ENCODE measurements at regions not wholly inside any gene's neighbourhood (a gene's known extent, or its start where the extent isn't known, plus 50 kb on each side); places are given as distances from the start of the nearest gene placed in this dataset.

DNA sequence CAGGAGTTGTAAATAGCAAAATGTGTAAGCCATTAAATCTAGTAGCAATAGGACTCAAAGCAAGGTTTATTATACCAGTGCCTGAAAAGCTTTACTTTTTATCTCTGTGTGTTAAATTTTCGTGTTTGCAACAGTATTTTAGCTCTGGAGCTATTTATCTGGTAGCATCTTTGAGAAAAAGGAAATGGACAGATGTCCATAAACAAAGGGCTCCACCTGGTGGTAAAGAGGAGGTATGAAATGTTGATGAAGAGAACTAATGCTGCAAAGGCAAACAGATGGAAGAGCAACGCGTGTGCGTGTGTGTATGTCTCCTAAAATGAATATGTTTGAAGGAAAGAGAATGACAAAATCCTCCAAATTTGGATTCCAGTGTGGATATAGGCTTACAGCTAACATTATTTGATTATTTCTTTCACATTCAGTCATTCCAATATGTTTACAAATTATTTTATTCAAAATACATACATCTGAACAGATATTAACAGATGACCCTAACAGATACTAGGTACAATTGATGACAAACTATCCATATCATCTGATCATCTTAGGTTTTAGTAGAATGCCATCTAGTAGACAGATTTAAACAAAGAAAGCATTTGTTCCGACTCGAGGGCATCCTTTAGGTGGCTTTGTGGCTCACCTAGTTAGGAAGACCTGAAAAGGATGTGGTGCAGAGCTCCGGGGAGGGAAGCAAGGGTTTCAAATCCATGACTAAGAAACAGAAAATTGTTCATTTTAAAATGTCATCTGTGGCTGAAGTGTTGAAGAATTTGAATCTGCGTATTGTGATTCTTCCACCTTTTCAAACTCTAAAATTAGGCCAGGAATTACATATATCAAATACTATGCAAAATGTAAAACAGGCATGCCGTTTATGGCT is 383.3 kb downstream of the MTX2 start:
- DNase-seq, result no peak

GRCh38 chr2:176653479-176654443 is 384.5 kb downstream of the MTX2 start:
- DNase-seq, result no peak

DNA sequence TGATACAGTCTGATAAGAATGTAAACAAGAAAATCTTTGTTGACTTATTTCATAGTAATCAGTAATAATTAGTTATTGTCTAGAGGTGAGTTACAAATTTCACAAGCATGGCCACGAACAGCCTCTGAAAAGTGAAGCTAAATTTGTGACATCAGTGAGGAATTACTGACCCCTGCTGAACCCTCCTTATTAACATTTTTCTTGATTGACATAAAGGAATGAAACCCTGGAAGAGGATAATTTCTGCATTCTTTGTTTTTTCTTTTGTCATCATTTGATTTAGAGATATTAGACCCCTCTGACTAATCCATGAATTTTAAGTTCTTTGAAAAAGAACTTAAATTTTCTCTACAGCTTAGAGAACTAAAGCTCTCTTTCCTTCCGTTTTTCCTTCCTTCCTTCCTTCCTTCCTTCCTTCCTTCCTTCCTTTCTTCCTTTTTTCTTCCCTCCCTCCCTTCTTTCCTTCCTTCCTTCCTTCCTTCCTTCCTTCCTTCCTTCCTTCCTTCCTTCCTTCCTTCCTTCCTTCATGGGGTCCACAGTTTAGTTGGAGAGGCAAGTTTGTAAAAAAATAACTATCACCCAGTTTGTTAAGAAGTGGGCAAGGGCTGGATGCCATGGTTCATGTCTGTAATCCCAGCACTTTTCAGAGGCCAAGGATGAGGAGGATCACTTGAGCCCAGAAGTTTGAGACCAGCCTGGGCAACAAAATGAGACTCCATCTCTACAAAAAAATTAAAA is 387.0 kb downstream of the MTX2 start:
- no peak for DNase-seq

DNA sequence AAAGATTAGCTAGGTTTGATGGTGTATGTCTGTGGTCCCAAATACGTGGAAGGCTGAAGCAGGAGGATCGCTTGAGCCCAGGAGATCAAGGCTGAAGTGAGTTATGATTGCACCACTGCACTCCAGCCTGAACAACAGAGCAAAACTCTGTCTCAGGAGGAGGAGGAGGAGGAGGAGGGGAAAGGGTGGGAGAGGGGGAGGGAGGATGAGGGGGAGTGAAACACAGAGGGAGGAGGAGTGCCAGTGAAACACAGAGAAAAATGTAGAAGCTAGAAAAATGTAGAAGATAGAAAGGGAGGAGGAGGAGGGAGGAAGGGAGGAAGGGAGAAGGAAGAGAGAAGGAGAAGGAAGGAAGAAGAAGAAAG is 387.5 kb downstream of the MTX2 start:
- no peak for DNase-seq

DNA sequence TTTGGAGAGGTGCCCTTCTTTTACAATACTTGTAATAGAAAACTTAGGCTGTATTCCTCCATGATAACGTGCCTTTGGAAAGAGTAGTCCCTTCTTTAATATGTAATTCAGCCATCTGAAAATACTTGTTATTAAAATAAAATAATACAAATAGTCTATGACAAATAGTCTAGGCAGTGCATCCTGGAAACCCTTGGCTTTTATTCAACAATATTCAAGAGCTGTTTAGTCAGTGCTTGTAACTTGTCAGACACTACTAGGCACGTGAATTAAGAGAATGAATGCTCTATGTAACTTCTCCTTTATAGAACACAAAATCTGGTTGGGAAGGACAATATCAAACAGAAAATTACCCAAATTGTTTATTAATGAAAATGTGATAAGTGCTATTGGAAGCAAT is 388.2 kb downstream of the MTX2 start:
- DNase-seq, result no peak

DNA sequence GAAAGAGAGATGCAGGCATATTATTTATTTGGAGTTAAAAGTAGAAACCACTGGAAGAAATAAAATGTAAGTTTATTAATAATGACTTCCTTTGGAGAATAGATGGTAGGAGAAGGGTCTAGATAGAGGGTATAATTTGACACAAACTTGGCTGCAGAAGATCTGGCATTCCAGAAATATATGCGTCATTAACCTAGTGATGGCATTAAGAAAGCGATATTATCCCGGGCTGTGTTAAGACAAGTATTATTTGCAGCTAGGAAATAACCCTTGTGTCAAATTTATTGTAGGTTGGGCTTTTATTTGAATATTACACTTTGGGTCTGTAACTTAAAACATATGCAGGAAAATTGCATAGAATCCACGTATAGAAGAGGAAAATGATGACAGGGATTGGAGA is 389.5 kb downstream of the MTX2 start:
- no peak for DNase-seq

- DNase-seq, result no peak
Measured at GRCh38 chr2:176662753-176663152, 393.5 kb downstream of the MTX2 start.

DNA sequence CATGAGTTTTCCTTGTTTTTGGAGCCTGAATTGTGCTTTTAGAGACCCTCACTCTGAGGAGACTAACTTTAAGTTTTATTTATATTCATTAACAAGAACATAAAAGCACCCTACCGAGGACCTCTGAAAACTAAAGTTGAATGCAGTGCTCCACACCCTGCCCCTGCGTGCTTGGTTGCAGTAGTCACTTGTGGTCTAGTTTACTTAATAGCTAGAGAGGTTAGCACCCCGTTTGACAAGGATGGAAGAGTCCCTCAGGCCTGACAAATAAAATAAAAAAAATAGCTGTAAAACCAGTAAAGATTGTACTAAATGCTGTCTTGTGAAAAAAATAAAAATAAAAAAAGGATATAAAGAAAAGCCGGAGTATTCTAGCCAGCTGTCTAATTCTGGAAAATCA is 395.2 kb downstream of the MTX2 start:
- DNase-seq, result no peak

GRCh38 chr2:176665086-176665485 is 395.8 kb downstream of the MTX2 start:
- DNase-seq, result no peak

GRCh38 chr2:176668912-176669311 is 399.7 kb downstream of the MTX2 start:
- no peak for DNase-seq

- DNase-seq, result no peak
Measured at GRCh38 chr2:176669398-176670174, 400.3 kb downstream of the MTX2 start.

- DNase-seq, result no peak
Measured at GRCh38 chr2:176675271-176675949, 406.2 kb downstream of the MTX2 start.

DNA sequence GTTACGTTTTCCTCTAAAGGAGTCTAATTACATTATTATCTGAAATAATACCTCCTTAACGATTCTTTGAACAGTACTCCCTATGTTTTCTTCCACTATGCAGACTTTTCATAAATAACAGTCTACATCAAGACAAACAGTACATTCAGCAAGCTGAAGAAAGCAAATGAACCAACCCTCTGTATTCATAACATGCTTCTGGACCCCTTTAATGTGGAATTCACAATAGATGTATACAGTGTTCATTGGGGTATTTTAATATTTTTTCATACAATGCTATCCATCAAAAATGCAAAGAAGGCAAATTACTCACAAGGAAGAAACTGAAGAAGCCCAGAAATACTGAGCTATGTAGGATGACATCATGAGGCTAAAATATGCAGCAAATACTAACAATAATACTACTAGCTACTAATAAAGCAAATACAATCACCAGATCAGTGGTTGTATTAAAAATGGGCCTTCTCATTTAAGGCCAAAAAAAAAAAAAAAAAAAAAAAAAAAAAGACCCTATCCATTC is 408.6 kb downstream of the MTX2 start:
- no peak for DNase-seq

- no peak for DNase-seq
Measured at GRCh38 chr2:176678571-176678970, 409.3 kb downstream of the MTX2 start.

GRCh38 chr2:176679061-176679669 is 409.9 kb downstream of the MTX2 start:
- no peak for DNase-seq

DNA sequence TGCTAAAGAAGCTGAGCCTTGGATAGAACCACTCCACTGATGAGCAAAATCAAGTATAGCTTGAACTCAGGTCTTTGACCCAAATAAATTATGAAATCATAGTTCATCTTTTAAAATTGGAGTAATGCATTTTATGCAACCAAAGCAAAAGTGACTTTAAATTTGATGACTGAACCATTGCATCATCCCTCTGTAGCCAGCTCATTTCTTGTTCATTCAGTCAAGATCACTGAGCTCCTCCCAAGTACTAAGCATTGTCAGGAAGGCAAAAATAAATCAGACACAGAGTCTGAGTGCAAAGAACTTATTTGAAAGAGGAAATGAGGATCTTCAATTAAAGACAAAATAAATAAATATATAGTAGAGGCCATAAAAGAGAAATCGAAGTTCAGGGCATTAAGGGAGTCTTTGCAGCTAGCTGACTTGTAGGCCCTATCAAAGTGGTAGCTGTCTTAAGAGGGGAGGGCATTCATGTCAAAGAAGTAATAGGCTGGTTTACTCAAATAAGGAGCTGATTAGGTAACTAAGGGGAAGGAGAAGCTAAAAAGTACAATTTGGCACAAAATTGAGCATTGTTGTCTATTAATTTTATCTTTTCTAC is 411.8 kb downstream of the MTX2 start:
- DNase-seq, result no peak

DNA sequence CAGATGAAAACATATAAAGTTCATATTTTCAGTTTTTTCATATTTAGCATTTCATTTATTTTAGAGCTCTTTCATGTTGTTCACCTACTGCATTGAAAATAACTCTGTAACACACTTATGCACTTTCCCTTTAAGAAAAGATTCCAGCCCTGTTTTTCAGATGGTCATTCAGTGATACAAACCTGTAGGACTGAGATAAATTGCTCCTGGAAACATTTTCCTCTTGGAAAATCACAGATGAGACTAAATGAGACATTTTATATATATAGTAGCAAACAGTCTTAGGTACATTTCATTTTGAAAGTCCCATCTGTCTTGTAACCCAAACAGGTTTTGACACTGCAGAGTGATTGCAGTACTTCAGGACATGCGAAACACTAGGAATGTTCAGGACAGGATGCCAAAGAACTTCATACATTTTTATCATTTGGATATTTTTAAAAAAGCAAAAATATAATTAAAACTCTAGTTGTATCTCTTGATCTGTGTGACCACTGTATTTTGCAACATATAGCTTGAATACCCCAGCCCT is 412.4 kb downstream of the MTX2 start:
- no peak for DNase-seq

- DNase-seq, result no peak
Measured at GRCh38 chr2:176682278-176682677, 413.0 kb downstream of the MTX2 start.

- no peak for DNase-seq
Measured at GRCh38 chr2:176683618-176684111, 414.4 kb downstream of the MTX2 start.

DNA sequence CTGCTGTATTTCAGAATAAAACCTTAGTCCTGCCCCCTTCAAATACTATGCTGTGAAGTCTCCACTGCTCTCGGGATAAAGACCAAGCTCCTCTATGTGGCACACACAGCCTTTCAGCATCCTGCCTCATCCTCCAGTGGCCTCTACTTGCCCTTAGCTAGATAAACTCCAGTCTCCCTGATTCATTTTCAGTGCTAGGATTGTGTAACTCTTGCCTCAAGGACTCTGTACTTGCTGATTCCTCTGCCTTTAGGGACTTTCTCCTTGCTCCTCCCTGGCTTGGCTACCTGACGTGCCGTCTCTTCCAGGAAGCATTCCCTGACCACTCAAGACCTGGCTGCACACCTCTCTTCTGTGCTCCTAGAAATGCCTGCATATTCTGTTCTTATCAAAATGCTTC is 416.7 kb downstream of the MTX2 start:
- no peak for DNase-seq

All from CD4-positive, alpha-beta T cell treated with Interleukin-15 for 1 hour (primary cell).